ENCODE measurements at regions not wholly inside any gene's neighbourhood (a gene's known extent, or its start where the extent isn't known, plus 50 kb on each side); places are given as distances from the start of the nearest gene placed in this dataset.
A peak's percentile ranks its signal among the peaks of the same experiment; 100 is the strongest.
"Not testable (repeated sequence)": the region's sequence is repeated elsewhere in the genome, so short reads cannot be mapped to it uniquely, and the experiment has no call there.

DNA sequence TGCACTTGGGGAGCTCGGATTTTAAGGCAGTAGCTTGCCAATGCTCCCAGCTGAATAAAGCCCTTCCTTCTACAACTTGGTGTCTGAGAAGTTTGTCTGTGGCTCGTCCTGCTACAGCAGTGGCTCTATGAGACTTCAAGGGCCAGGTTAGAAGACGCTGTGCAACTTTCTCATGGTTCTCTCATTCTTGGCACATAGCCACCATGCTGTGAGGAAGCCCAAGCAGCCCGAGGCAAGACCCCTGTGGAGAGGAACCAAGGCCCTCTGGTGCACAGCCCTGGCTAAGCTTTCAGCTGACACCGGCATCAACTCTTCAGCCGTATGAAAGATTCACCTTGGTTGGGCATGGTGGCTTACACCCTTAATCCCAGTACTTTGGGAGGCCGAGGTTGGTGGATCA lies 116.9 kb upstream of the EEF2KMT start:
- DNase-seq = no peak

DNA sequence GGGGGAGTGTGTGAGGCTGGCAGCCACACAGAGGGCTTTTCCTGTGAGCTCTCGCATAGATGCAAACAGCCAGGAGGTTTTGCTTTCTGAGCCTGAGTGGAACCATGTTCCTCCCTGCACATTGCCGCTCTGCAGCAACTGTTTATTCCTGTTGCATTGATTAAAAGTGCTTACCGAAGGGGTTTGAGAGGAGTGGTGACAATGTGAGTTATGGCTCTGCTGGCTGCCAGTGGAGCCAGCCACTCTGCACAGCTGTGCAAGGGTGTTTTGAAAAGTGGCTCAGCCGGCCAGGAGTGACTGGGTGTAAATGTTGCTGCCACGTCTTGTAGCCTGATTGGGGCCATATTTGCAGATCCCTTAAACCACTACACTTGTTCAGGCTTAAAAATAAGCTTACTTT lies 114.9 kb upstream of the EEF2KMT start:
- not testable (repeated sequence) for DNase-seq

DNA sequence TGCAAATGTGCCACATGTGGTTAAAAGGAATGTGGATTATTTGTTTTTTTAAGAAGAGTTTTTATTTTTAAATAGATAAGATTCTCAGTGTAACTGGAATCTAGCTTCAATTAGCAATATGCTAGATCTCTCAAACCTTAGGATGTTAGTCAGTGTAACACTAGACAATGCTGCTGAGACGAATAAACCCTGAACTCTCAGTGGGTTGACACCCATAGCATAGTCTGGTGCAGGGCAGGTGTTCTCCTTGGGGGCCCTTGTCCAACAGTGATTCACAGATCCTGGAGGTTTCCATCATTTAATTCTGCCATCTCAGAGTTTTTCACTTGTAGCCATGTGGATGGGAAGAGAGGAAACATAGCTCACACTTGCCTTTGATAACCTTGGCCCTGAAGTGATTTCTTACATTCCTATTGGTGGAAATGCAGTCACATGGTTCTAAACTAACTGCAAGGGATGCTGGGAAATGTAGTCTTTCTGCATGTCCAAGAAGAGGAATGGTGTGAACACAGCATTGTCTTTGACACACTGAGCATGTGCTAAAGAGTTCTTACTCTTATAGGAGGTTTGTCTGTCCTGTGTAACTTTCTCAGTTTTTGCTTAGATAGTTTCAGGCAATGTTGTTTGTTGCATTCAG lies 110.4 kb upstream of the EEF2KMT start:
- peak in 1 of 2 donors; percentile 29 for DNase-seq

DNA sequence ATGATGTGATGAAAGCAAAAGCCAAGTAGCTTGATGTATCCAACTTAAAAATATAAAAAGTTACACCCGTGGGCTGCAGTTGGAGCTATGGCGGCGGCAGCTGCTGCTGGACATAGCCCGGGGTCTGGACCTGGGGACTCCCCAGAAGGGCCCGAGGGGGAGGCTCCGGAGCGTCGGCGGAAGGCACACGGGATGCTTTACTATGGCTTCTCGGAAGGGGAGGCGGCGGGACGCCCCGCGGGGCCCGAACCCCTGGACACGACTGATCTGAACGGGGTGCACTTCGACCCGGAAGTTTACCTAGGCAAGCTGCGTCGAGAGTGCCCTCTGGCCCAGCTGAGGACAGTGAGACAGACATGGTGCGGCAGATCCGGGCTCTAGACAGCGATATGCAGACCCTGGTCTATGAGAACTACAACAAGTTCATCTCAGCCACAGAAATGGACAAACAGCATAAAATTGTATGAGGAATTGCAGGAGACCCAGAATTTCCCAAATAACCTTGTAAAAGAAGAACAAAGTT lies 109.5 kb upstream of the EEF2KMT start:
- no peak for DNase-seq

DNA sequence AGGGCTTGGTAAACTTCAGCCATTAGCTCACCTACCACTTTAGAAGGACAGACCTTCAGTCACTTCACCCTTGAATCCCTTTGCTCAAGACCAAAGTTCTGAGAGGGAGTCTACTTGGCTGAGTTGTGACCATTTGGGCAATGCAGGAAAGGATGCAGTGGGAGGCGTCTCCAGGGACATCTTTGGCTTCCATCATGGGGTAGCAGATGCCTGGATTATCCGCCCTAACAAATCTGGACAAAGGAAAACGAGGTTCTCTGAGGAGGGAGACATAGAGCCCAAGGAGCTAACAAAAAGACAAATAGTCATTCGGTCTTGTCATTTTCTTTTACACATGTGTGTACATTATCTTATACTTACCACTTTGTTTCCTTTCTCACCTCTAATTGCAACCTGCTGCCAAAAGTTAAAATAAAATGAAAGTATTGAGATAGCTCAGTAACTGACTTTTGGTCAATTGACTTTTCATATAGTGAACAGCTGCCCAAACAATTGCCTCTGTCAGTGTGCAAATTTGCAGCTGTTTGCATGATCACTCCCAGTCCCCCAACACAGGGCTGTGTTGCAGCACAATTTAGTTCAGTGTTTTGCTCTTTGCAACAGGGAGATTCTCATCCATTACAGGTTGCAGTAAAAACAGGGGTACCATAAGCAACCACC lies 108.9 kb upstream of the EEF2KMT start:
- DNase-seq = no peak

DNA sequence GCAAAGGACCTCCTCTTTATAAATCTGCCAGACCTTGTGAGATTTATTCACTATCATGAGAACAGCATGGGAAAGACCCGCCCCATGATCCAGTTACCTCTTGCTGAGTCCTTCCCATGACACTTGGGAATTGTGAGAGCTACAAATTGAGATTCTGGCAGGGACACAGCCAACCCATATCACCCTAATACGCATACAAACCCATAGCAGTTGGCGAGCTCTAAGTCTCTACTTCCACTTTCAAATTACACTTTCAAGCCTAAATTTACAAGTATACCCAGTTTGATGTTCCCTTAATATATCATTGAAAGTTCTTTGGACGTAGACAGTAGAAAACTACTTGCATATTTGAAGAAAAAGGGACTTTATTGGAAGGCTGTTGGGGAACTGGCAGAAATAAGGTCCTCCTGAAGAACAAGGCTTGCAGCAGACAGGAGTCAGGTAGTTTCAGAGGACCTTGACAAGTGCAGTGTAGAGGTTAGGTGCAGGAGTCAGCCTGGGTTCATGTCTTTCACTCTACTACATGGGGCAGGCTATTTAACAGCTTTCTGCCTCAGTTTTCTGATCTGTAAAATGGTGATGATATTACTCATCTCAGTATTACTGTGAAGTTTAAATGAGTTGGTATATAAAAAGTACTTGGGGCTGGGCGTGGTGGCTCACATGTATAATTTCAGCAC lies 107.9 kb upstream of the EEF2KMT start:
- no peak for DNase-seq

DNA sequence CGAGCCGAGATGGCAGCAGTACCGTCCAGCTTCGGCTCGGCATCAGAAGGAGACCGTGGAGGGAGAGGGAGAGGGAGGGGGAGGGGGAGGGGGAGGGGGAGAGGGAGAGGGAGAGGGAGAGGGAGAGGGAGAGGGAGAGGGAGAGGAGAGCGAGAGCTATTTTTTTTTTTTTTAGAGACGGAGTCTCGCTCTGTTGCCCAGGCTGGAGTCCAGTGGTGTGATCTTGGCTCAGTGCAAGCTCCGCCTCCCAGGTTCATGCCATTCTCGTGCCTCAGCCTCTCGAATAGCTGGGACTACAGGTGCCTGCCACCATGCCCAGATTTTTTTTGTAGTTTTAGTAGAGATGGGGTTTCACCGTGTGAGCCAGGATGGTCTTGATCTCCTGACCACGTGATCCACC lies 106.1 kb upstream of the EEF2KMT start:
- DNase-seq = not testable (repeated sequence)

DNA sequence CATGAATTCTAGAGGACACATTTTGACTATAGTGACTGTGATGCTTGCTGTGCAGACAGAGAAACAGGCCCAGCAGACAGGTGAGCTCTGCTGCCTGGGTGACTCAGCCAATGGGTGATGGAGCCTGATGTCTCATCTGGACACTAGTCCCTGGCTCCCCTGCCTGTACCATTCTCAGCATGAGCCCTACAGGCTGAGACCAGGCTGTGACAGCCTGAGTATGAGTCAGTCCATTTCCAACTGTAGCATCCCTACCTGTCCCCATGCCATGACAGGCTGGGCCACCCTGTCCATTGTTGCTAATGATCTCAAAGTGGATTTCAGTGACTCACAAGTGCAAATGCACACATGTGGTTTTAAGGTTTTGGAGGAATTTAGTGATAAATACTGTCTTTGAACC lies 102.5 kb upstream of the EEF2KMT start:
- no peak for DNase-seq

DNA sequence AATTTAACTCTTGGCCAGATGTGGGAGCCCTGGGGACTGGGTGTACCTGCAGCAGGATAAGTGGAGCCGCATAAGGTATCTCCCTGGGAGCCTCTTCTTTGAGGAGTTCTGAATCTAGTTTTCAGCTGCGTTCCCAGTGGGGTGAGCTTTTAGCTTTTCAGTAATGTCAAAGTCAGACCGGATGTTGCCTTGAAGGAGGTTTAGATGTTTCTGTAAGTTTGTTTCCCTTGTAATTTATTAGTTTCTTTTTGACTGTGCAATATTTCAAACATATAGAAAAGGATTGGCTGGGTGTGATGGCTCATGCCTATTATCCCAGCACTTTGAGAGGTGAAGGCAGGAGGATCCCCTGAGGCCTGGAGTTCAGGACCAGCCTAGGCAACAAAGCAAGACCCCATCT lies 98.6 kb upstream of the EEF2KMT start:
- no peak for DNase-seq

DNA sequence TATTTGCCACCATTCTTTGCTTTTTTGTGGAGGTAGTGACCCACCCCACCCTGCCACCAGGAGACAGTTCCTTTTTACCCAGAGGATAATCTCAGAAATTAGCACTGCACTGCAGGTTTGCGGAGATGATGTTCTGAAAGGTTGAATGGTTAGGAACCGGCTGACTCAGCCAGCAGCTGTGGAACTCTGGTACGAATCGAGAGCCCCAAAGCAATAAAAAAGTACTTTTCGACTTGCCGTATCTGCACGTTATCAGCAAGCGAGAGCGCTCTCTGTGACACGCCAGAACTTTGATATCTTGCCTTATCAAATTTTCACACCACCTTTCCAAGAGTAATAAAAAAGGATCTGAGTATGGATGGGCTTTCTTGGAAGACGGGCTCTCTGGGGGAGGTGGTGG lies 96.3 kb upstream of the EEF2KMT start:
- DNase-seq = no peak

DNA sequence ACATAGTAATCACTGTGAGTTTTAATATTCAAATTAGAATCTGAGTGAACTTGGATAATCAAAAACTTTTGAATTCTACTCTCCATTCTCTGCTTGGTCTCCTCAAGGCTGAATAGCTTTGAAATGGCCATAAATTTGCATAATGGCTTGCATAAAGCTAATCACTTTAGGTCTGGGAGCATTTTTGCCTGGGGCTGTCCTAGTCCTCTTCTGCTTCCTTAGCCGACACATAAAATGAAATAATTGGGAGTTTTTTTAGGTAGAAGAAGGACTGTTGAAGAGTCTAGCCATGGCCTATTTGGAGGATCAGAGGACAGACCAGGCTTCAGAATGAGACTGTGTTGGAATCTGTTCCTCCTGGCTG lies 91.4 kb upstream of the EEF2KMT start:
- DNase-seq = no peak

DNA sequence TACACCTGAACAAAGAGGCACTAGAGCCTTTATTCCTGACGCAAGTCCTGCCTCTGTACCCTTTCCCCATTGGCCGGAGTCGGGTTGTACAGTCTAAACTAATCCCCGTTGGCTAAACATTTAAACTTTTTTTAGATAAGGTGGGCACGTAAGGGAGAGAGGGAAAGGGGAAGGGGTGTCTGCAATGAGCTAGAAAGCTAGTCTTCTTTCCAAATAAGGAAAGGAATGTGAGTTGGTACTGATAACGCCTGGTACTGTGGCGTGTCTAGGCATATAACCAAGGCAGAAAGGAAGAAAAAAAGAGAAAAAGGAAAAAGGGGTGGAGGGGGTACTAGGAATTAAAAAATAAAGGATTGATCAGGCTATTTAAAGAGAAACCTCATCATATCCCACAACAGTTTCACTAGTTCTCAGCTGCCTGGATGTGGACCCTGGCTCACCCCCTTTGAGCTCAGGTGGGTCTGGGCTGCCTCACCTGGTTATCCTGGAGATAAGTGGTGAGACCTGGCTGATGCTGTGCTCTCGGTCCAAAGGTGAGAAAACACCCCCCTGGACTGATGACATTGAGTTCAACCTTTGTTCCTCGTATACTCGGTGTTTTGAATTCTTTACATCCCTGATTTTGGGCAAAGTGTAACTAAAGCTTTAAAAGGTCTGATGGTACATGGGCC lies 90.9 kb upstream of the EEF2KMT start:
- no peak for DNase-seq

DNA sequence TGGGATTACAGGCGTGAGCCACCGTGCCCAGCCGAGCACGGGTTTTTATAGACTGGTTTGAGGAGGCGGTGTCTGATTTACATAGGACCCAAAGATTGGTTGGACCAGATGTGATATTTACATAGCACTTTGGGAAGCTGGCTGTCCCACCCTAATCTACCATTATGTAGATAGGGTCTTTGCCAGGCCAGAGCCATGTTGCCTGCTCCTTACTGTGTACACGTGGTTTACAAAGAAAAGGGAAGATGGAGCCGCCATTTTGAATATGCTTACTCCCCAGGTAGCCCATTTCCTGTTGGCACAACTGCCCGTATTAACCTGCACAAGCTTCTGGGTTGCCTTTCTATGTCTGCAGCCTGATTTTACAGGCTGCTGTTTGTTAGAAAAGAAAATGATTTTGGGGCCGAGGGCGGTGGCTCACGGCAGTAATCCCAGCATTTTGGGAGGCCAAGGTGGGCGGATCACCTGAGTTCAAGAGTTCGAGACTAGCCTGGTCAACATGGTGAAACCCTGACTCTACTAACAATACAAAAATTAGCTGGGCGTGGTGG lies 89.9 kb upstream of the EEF2KMT start:
- no peak for DNase-seq

DNA sequence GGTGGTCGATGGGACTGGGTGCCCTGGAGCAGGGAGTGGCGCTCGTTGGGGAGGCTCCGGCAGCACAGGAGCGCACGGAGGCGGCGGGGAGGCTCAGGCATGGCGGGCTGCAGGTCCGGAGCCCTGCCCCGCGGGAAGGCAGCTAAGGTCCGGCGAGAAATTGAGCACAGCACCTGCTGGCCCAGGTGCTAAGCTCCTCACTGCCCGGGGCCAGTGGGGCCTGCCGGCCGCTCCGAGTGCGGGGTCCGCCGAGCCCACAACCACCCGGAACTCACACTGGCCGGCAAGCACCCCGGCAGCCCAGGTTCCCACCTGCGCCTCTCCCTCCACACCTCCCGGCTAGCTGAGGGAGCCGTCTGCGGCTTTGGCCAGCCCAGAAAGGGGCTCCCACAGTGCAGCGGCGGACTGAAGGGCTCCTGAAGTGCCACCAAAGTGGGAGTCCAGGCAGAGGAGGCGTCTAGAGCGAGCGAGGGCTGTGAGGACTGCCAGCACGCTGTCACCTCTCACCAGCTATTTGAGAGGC lies 88.8 kb upstream of the EEF2KMT start:
- no peak for DNase-seq

DNA sequence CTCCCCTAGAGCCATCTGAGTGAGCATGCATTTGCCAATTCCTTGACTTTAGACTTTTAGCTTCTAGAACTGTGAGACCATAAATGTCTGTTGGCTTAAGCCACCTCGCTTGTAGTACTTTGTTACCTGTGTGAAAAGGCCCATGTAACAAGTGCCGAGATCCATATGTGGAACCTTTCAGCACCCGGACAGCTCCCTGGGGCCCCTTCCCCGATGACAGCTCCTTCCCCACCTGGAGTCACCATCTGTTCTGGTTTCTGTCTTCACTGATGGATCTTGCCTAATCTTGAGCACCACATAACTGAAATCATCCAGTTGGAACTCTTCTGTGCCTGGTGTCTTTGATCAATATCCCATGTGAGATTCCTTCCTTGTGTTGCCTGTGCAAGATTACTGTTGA lies 78.9 kb upstream of the EEF2KMT start:
- no peak for DNase-seq

DNA sequence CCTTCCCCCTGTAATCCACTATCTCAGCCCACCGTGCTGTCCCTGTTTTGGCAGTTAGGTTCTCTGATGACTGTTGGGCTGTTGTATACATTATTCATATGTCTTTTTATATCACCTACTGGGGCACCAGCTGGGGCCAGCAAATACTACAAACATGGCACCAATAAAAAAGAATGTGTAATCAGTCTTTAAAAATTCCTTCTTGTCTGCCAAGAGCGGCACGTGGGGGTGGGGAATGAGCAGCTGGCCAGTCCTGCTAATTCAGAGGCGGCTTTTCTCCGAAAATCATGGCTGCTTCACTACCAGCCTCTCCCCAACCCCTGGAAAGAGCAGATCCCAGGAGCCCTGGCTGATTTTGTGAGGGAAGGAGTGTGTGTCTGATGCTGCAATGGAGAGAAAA lies 77.7 kb upstream of the EEF2KMT start:
- no peak for DNase-seq

DNA sequence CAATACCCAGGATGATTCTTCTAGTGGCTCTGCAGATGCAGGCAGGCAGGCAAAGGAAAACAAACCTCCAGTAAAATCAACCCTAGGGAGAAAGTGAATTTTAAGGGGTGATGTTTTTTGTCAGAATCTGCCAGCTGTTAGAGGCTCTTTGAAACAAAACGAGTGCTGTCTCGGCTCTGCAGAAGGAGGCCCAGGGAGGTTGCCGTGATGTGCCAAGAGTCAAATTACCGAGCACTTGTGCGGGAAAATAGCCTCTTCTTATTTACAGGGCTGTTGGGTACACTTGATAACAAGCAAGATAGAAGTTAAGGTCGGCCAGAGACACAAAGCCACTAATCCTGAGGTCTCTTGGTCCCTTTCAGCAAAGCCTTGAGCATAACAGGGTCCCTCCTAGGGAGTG lies 68.9 kb upstream of the EEF2KMT start:
- DNase-seq = no peak

DNA sequence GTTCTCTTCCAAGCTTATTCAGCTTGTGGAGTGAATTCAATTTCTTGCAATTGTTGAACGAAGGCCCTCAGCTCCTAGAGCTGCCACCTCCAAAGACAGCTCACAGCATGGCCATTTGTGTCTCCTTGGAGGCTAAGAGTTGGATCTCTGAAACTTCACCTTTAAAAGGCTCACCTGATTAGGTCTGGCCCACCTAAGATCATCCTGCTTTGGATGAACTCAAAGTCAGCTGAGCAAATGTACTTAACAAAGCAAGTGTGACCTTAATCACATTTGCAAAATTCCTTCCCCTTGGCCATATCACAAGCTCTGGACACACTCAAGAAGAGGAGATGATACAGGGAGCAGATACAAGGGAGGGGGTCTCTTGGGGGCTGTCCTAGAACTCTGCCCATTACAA lies 67.8 kb upstream of the EEF2KMT start:
- DNase-seq = not testable (repeated sequence)

DNA sequence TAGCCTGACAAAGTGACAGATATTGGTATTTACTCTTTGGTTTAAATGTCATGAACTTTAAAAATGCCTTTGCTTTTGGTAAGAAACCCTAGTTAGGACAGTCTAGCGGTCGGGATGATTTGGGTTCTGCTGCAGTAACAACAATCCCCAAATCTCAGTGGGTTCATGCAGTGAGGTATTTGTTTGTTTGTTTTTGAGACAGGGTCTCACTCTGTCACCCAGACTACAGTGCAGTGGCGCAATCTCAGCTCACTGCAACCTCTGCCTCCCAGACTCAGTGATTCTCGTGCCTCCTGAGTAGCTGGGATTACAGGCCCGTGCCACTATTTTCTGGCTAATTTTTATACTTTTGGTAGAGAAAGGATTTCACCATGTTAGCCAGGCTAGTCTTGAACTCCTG lies 65.2 kb upstream of the EEF2KMT start:
- DNase-seq = not testable (repeated sequence)

DNA sequence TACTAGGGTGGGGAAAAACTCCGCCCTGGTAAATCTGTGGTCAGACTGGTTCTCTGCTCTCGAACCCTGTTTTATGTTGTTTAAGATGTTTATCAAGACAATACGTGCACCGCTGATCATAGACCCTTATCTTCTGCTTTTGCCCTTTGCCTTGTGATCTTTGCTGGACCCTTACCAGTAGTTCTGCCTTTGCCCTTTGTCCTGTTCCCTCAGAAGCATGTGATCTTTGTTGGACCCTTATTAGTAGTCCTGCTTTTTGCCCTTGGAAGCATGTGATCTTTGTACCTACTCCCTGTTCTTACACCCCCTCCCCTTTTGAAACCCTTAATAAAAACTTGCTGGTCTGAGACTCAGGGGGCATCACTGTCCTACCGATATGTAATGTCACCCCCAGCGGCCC lies 64.3 kb upstream of the EEF2KMT start:
- DNase-seq = not testable (repeated sequence)

DNA sequence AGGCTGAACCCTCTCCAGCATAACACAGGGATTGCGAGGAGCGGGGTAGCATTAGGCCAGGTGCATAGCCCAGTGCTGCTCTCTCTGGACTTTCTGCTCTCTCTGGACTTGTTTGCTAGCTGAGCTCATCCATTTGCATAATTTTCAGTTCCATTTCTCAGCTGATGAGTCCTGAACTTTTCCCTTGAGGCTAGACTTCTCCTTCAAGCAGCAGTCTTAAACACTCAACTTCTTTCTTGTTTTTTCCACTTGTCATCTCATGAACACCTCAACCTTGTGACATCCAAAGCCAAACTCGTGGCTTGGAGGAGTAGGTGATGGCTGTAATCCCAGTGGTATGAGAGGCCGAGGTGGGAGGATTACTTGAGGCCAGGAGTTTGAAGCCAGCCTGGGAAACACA lies 62.4 kb upstream of the EEF2KMT start:
- DNase-seq = not testable (repeated sequence)

DNA sequence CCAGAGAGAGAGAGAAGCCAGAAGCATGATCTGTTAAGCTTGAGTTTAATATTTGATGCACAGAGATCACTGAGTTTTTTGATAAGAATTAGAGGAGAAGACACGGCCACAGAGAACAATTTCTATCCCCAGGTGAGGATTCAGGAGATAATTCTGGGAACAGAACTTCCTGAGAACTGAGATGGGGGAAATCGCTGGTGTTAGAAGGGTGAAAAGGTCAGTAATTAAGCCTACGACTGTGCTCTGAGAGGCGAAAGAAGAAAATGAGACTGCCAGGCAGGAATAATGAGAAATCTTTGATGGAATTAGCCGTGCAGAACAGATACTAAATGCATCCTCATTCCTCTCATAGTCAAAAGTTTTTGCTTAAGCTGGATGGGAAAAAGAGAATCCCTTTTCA lies 61.9 kb upstream of the EEF2KMT start:
- DNase-seq = not testable (repeated sequence)

DNA sequence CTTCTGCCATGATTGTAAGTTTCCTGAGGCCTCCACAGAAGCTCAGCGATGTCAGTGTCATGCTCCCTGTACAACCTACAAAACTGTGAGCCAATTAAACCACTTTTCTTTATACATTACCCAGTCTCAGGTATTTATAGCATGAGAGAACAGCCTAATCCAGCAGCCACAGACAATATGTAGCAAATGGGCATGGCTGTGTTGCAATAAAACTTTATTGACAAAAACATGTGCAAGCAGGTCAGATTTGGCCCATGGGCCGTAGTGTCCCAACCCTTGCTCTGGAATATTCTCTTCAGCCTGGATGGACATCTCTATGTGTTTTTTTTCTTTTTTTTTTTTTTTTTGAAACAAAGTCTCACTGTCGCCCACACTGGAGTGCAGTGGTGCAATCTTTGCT lies 60.9 kb upstream of the EEF2KMT start:
- DNase-seq = no peak
